ENCODE measurements at regions not wholly inside any gene's neighbourhood (a gene's known extent, or its start where the extent isn't known, plus 50 kb on each side); places are given as distances from the start of the nearest gene placed in this dataset.

- H3K36me3 Mint-ChIP-seq (ENCODE audit: insufficient read depth, unreplicated experiment), result no peaks in the 10 kb centered on the region
- peaks cover 12% of the 10 kb centered on the region for H3K9me3 Mint-ChIP-seq (ENCODE audit: unreplicated experiment)
- H3K27ac Mint-ChIP-seq (ENCODE audit: low read depth, unreplicated experiment), result no peak overlapping the region
- H3K27me3 Mint-ChIP-seq (ENCODE audit: insufficient read depth, unreplicated experiment), result no peaks in the 10 kb centered on the region
- POLR2A ChIA-PET, result no interaction called here
- DNase-seq (ENCODE audit: unreplicated experiment), result no peak
- intact Hi-C loops (cut with micrococcal nuclease), result no loop called here
- TF ChIP-seq, protein P1, sequence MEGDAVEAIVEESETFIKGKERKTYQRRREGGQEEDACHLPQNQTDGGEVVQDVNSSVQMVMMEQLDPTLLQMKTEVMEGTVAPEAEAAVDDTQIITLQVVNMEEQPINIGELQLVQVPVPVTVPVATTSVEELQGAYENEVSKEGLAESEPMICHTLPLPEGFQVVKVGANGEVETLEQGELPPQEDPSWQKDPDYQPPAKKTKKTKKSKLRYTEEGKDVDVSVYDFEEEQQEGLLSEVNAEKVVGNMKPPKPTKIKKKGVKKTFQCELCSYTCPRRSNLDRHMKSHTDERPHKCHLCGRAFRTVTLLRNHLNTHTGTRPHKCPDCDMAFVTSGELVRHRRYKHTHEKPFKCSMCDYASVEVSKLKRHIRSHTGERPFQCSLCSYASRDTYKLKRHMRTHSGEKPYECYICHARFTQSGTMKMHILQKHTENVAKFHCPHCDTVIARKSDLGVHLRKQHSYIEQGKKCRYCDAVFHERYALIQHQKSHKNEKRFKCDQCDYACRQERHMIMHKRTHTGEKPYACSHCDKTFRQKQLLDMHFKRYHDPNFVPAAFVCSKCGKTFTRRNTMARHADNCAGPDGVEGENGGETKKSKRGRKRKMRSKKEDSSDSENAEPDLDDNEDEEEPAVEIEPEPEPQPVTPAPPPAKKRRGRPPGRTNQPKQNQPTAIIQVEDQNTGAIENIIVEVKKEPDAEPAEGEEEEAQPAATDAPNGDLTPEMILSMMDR (IDR thresholded peaks at IDR 0.05; ENCODE audit: unreplicated experiment), result no peak
- CTCF ChIA-PET, result no interaction called here
- peaks cover 9% of the 10 kb centered on the region for H3K4me1 Mint-ChIP-seq (ENCODE audit: insufficient read depth, unreplicated experiment)
- BruUV-seq (replicated peaks), result no TSS peak
- no peak overlapping the region for H3K4me3 Mint-ChIP-seq (ENCODE audit: unreplicated experiment)
Observed at GRCh38 chr2:147662221-147662620, 182.6 kb upstream of the ACVR2A start.

- peaks cover 9% of the 10 kb centered on the region for H3K4me1 Mint-ChIP-seq (ENCODE audit: insufficient read depth, unreplicated experiment)
- H3K4me3 Mint-ChIP-seq (ENCODE audit: unreplicated experiment), result no peak overlapping the region
- POLR2A ChIA-PET, result interaction anchor here (0.8 kb wide), 1 partner anchor 24 kb away, joined by 3 read pairs; no protein-coding TSS in a partner anchor
- TF ChIP-seq, protein P1 (IDR thresholded peaks at IDR 0.05; ENCODE audit: unreplicated experiment), result no peak
- CTCF ChIA-PET, result no interaction called here
- H3K27ac Mint-ChIP-seq (ENCODE audit: low read depth, unreplicated experiment), result no peak overlapping the region
- no TSS peak for BruUV-seq (replicated peaks)
- H3K9me3 Mint-ChIP-seq (ENCODE audit: unreplicated experiment), result peaks cover 9% of the 10 kb centered on the region
- DNase-seq (ENCODE audit: unreplicated experiment), result no peak
- H3K27me3 Mint-ChIP-seq (ENCODE audit: insufficient read depth, unreplicated experiment), result no peaks in the 10 kb centered on the region
- intact Hi-C loops (cut with micrococcal nuclease), result no loop called here
- no peaks in the 10 kb centered on the region for H3K36me3 Mint-ChIP-seq (ENCODE audit: insufficient read depth, unreplicated experiment)
Observed at GRCh38 chr2:147660680-147661079, 184.1 kb upstream of the ACVR2A start.

GRCh38 chr2:147659051-147659450 lies 185.8 kb upstream of the ACVR2A start:
- POLR2A ChIA-PET, result no interaction called here
- BruUV-seq (replicated peaks), result no TSS peak
- Mint-ChIP-seq H3K4me1 (ENCODE audit: insufficient read depth, unreplicated experiment) (peaks cover 9% of the 10 kb centered on the region), H3K27ac (ENCODE audit: low read depth, unreplicated experiment) (no peak overlapping the region), H3K36me3 (ENCODE audit: insufficient read depth, unreplicated experiment) (no peaks in the 10 kb centered on the region), H3K4me3 (ENCODE audit: unreplicated experiment) (no peak overlapping the region), H3K9me3 (ENCODE audit: unreplicated experiment) (peaks cover 5% of the 10 kb centered on the region), H3K27me3 (ENCODE audit: insufficient read depth, unreplicated experiment) (no peaks in the 10 kb centered on the region)
- no peak for DNase-seq (ENCODE audit: unreplicated experiment)
- intact Hi-C loops (cut with micrococcal nuclease), result no loop called here
- CTCF ChIA-PET, result interaction anchor here (0.5 to 0.6 kb wide), 2 partner anchors 15 to 96 kb away, joined by 3 read pairs; no protein-coding TSS in a partner anchor
- TF ChIP-seq, protein P1 (IDR thresholded peaks at IDR 0.05; ENCODE audit: unreplicated experiment), result no peak

- BruUV-seq (replicated peaks), result no TSS peak
- Mint-ChIP-seq H3K9me3 (ENCODE audit: unreplicated experiment) (peaks cover 4% of the 10 kb centered on the region), H3K36me3 (ENCODE audit: insufficient read depth, unreplicated experiment) (no peaks in the 10 kb centered on the region), H3K4me3 (ENCODE audit: unreplicated experiment) (no peak overlapping the region), H3K27me3 (ENCODE audit: insufficient read depth, unreplicated experiment) (no peaks in the 10 kb centered on the region), H3K4me1 (ENCODE audit: insufficient read depth, unreplicated experiment) (no peaks in the 10 kb centered on the region), H3K27ac (ENCODE audit: low read depth, unreplicated experiment) (no peak overlapping the region)
- intact Hi-C loops (cut with micrococcal nuclease), result no loop called here
- DNase-seq (ENCODE audit: unreplicated experiment), result no peak
- ChIA-PET POLR2A (no interaction called here), CTCF (no interaction called here)
- TF ChIP-seq, protein P1 (IDR thresholded peaks at IDR 0.05; ENCODE audit: unreplicated experiment), result no peak
Observed at GRCh38 chr2:147657086-147658000, 187.5 kb upstream of the ACVR2A start.

Data from MCF 10A (cell line).